CD4-positive, alpha-beta T cell (primary cell): ENCODE measurements at regions not wholly inside any gene's neighbourhood (a gene's known extent, or its start where the extent isn't known, plus 50 kb on each side); places are given as distances from the start of the nearest gene placed in this dataset.

Experiments used
- ATAC-seq: fragments of 200-7000 bp; cut with Tn5 transposase; one replicate; pipeline ENCODE4 v1.10.0; 2022; ENCODE audit warnings: mild to moderate bottlenecking; ENCODE audit not compliant: poor library complexity
- CTCF ChIA-PET: fragments of 350-600 bp; sonication (Branson Sonifier 250); formaldehyde crosslinking; loops from one replicate; lab custom pipeline; 2021; ENCODE audit warnings: antibody characterized with exemption, inconsistent platforms; lab: Charles Lee
- POLR2A ChIA-PET: fragments of 350-600 bp; sonication (Branson Sonifier 250); formaldehyde crosslinking; loops from one replicate; lab custom pipeline; 2021; ENCODE audit warnings: antibody characterized with exemption, inconsistent platforms; lab: Charles Lee
- DNase-seq, 14 experiments: peaks; one replicate each; pipeline ENCODE4 v3.0.0-alpha.2; 2013 to 2020; ENCODE audit warnings: mixed read lengths in 2 of 14
- H3K27ac ChIP-seq, 2 donors: one replicate each; pipeline versions ENCODE4 v1.5.1 to v1.7.0; 2013; ENCODE audit warnings: low read length in 2 of 2, low read depth in 1 of 2, mild to moderate bottlenecking in 1 of 2
- H3K27me3 ChIP-seq, 2 experiments: 1 replicate in 1 of 2; 2 replicates in 1 of 2; pipeline versions ENCODE4 v1.6.1 to v1.7.0; 2013; ENCODE audit warnings: low read length in 2 of 2, control low read depth in 1 of 2, mild to moderate bottlenecking in 1 of 2, moderate library complexity in 1 of 2; ENCODE audit not compliant: insufficient read depth in 2 of 2, control insufficient read depth in 1 of 2
- H3K36me3 ChIP-seq: one replicate; pipeline ENCODE4 v1.6.1; 2013; ENCODE audit warnings: low read length, control low read depth; ENCODE audit not compliant: insufficient read depth
- H3K4me1 ChIP-seq: one replicate; pipeline ENCODE4 v1.6.1; 2013; ENCODE audit warnings: low read length, control low read depth; ENCODE audit not compliant: insufficient read depth
- H3K4me3 ChIP-seq: one replicate; pipeline ENCODE4 v1.5.1; 2013; ENCODE audit warnings: mild to moderate bottlenecking, low read length, moderate library complexity
- H3K9me3 ChIP-seq, 2 experiments: 1 replicate in 1 of 2; 2 replicates in 1 of 2; pipeline versions ENCODE4 v1.6.1 to v1.7.0; 2013; ENCODE audit warnings: low read length in 2 of 2, mild to moderate bottlenecking in 2 of 2, control low read depth in 1 of 2, moderate library complexity in 1 of 2; ENCODE audit not compliant: control insufficient read depth in 1 of 2, insufficient read depth in 1 of 2
- H3K27ac Mint-ChIP-seq: one replicate; pipeline ENCODE4 v1.8.0; 2020; ENCODE audit warnings: mixed read lengths
- H3K27me3 Mint-ChIP-seq: one replicate; pipeline ENCODE4 v1.8.0; 2021; ENCODE audit warnings: mixed read lengths
- H3K36me3 Mint-ChIP-seq: one replicate; pipeline ENCODE4 v1.8.0; 2021; ENCODE audit warnings: low read depth, mixed read lengths
- H3K4me1 Mint-ChIP-seq: one replicate; pipeline ENCODE4 v1.8.0; 2021; ENCODE audit warnings: low read depth, mixed read lengths
- H3K4me3 Mint-ChIP-seq: one replicate; pipeline ENCODE4 v1.8.0; 2020; ENCODE audit warnings: mild to moderate bottlenecking, mixed read lengths
- H3K9me3 Mint-ChIP-seq: one replicate; pipeline ENCODE4 v1.8.0; 2020; ENCODE audit warnings: mixed read lengths
- CTCF ChIP-seq: fragments of 200-600 bp; IDR thresholded peaks from one replicate; pipeline ENCODE4 v1.8.0; 2022; ENCODE audit warnings: antibody characterized with exemption, mild to moderate bottlenecking
- intact Hi-C, 2 experiments: fragments of 100-400 bp; cut with DNase I in 1 of 2; cut with micrococcal nuclease in 1 of 2; formaldehyde crosslinking; loops; one replicate each; pipeline versions ENCODE4 v1.15.1 to v1.9.0; 2023 to 2025; cut with DNase I, micrococcal nuclease

DNA sequence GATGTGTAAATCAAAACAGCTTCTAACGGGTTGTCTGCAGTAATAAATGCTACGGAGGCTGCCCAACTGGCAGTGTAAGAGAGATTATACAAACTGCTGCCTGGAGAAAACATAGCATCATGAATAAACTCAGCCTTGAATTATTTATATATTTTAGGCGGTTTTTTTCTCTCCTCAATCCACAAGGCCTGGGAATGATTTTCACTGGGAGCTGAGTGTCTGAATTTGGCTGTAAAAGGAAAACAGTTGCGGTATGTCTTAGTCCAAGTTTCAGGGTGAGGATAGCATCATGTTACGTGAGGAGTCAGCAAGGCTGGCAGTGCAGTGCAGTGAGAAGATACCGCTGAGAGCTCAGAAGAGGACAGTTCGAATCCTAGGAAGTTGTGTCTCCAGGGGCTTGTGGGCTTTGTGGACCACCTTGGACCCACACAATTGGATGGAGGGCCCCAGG lies 291.5 kb upstream of the BOD1L1 start:
- H3K9me3 ChIP-seq: no peaks in the 10 kb centered on the region
- intact Hi-C loops: loop anchor here in 1 of 2 experiments (10.0 kb wide), 1 partner anchor 736 kb away; no protein-coding TSS in a partner anchor
- TF ChIP-seq CTCF: no peak
- H3K36me3 ChIP-seq: no peaks in the 10 kb centered on the region
- H3K4me3 ChIP-seq: no peak overlapping the region
- no peak overlapping the region for H3K4me3 Mint-ChIP-seq
- CTCF ChIA-PET: no interaction called here
- no peaks in the 10 kb centered on the region for H3K9me3 Mint-ChIP-seq
- H3K4me1 Mint-ChIP-seq: no peaks in the 10 kb centered on the region
- H3K27ac ChIP-seq: no peak overlapping the region
- no peaks in the 10 kb centered on the region for H3K4me1 ChIP-seq
- POLR2A ChIA-PET: no interaction called here
- DNase-seq (no peak), ATAC-seq (no peak)
- no peak overlapping the region for H3K27ac Mint-ChIP-seq
- no peaks in the 10 kb centered on the region for H3K36me3 Mint-ChIP-seq
- H3K27me3 Mint-ChIP-seq: peaks cover 14% of the 10 kb centered on the region
- no peaks in the 10 kb centered on the region for H3K27me3 ChIP-seq

DNA sequence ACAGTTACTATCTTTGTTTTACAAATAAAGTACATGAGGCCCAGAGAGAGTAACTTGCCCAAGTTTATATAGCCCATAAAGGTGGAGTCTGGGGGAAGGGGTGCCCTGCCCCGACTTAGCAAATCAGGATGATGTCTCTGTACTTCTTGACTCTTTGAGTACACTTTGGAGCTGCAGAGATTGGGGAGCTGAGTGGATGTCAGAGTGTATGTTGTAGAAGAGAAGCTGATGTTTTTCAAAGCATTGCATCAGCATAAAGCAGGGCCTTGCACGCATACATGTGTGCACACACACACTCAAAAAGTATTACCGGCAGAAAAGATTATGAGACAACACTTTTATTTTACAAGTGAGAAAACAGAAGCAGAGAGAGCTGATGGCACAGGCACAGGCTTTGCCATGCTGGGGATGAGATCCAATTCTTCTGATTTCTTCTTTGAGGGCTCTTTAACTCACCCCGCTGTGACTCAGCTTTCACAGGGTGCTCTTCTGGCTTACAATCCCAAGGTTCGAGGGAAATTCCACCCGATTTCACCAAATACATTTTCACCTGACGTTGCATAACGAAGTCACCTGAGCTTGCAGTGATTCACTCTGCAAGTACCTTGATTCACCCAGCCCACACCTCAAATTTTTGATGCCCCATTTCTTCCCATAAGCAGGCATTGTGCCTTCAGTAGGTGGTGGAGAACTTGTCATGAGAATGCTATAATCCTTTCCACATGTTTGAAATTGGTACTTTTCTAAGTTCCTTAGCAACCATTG lies 292.8 kb upstream of the BOD1L1 start:
- H3K27me3 Mint-ChIP-seq: peaks cover 13% of the 10 kb centered on the region
- intact Hi-C loops: no loop called here
- CTCF ChIA-PET: no interaction called here

GRCh38 chr4:13920901-13921300 lies 293.4 kb upstream of the BOD1L1 start:
- H3K4me3 ChIP-seq: no peak overlapping the region
- H3K9me3 Mint-ChIP-seq: peaks cover 5% of the 10 kb centered on the region
- H3K4me1 ChIP-seq: no peaks in the 10 kb centered on the region
- POLR2A ChIA-PET: no interaction called here
- no peak for TF ChIP-seq CTCF
- H3K9me3 ChIP-seq: no peaks in the 10 kb centered on the region
- no peaks in the 10 kb centered on the region for H3K36me3 Mint-ChIP-seq
- no peaks in the 10 kb centered on the region for H3K27me3 ChIP-seq
- ATAC-seq (no peak), DNase-seq (peak in 2 of 14 experiments; percentile 8 to 16)
- no peak overlapping the region for H3K27ac Mint-ChIP-seq
- intact Hi-C loops: no loop called here
- no peaks in the 10 kb centered on the region for H3K4me1 Mint-ChIP-seq
- CTCF ChIA-PET: no interaction called here
- peaks cover 9% of the 10 kb centered on the region for H3K27me3 Mint-ChIP-seq
- no peak overlapping the region for H3K4me3 Mint-ChIP-seq
- H3K36me3 ChIP-seq: no peaks in the 10 kb centered on the region
- no peak overlapping the region for H3K27ac ChIP-seq

More for the DNA sequence above, 292.8 kb upstream of the BOD1L1 start:
- no peak overlapping the region for H3K27ac Mint-ChIP-seq
- no peaks in the 10 kb centered on the region for H3K36me3 ChIP-seq
- H3K27ac ChIP-seq: no peak overlapping the region
- no peaks in the 10 kb centered on the region for H3K27me3 ChIP-seq
- TF ChIP-seq CTCF: no peak
- no peak for DNase-seq
- no peaks in the 10 kb centered on the region for H3K4me1 ChIP-seq
- POLR2A ChIA-PET: no interaction called here
- H3K4me1 Mint-ChIP-seq: no peaks in the 10 kb centered on the region
- H3K9me3 Mint-ChIP-seq: peaks cover 5% of the 10 kb centered on the region
- no peak for ATAC-seq
- no peak overlapping the region for H3K4me3 Mint-ChIP-seq
- no peaks in the 10 kb centered on the region for H3K9me3 ChIP-seq
- no peak overlapping the region for H3K4me3 ChIP-seq
- H3K36me3 Mint-ChIP-seq: no peaks in the 10 kb centered on the region
